ENCODE measurements at regions not wholly inside any gene's neighbourhood (a gene's known extent, or its start where the extent isn't known, plus 50 kb on each side); places are given as distances from the start of the nearest gene placed in this dataset.

GRCh38 chr5:45110399-45110798 lies 301.7 kb downstream of the MRPS30 start:
- no peak overlapping the region for H3K4me3 Mint-ChIP-seq (ENCODE audit: unreplicated experiment)
- no peak overlapping the region for H3K27ac Mint-ChIP-seq (ENCODE audit: unreplicated experiment)
- Histone ChIP-seq H3K9me3 (ENCODE audit: insufficient read depth, low read depth, low read length) (no peaks in the 10 kb centered on the region), H4K20me1 (ENCODE audit: insufficient read depth, low read length) (no peaks in the 10 kb centered on the region), H3K27me3 (ENCODE audit: insufficient read depth, low read length) (no peaks in the 10 kb centered on the region), H3K79me2 (ENCODE audit: insufficient read depth, low read length) (no peaks in the 10 kb centered on the region), H3K9ac (ENCODE audit: low read length) (no peak overlapping the region), H2AFZ (ENCODE audit: low read depth, low read length) (no peak overlapping the region), H3K4me1 (ENCODE audit: insufficient read depth, low read length) (no peaks in the 10 kb centered on the region), H3K27ac (ENCODE audit: low read depth, low read length) (no peak overlapping the region), H3K4me2 (ENCODE audit: low read length) (no peak overlapping the region), H3K4me3 (ENCODE audit: insufficient read depth, low read depth, low read length) (no peak overlapping the region), H3K36me3 (ENCODE audit: insufficient read depth, low read length) (no peaks in the 10 kb centered on the region)
- H3K27me3 Mint-ChIP-seq (ENCODE audit: low read depth, unreplicated experiment), result peaks cover 4% of the 10 kb centered on the region
- DNase-seq (ENCODE audit: low read depth), result no peak
- no peak for FAIRE-seq
- TF ChIP-seq EZH2 (IDR thresholded peaks at IDR 0.05; ENCODE audit: insufficient read depth, low read length) (no peak), CTCF (IDR thresholded peaks at IDR 0.05; ENCODE audit: insufficient read depth, low read depth, low read length) (no peak)
- H3K4me1 Mint-ChIP-seq (ENCODE audit: low read depth, unreplicated experiment), result peaks cover 16% of the 10 kb centered on the region
- no peaks in the 10 kb centered on the region for H3K36me3 Mint-ChIP-seq (ENCODE audit: low read depth, unreplicated experiment)
- no peaks in the 10 kb centered on the region for H3K9me3 Mint-ChIP-seq (ENCODE audit: unreplicated experiment)

GRCh38 chr5:45113726-45114125 lies 305.0 kb downstream of the MRPS30 start:
- Mint-ChIP-seq H3K4me3 (ENCODE audit: unreplicated experiment) (no peak overlapping the region), H3K27me3 (ENCODE audit: low read depth, unreplicated experiment) (peaks cover 4% of the 10 kb centered on the region), H3K27ac (ENCODE audit: unreplicated experiment) (no peak overlapping the region), H3K4me1 (ENCODE audit: low read depth, unreplicated experiment) (peaks cover 16% of the 10 kb centered on the region), H3K9me3 (ENCODE audit: unreplicated experiment) (peaks cover 5% of the 10 kb centered on the region), H3K36me3 (ENCODE audit: low read depth, unreplicated experiment) (no peaks in the 10 kb centered on the region)
- no peaks in the 10 kb centered on the region for H3K36me3 ChIP-seq (ENCODE audit: insufficient read depth, low read length)
- H3K4me3 ChIP-seq (ENCODE audit: insufficient read depth, low read depth, low read length), result no peak overlapping the region
- no peak overlapping the region for H2AFZ ChIP-seq (ENCODE audit: low read depth, low read length)
- H4K20me1 ChIP-seq (ENCODE audit: insufficient read depth, low read length), result no peaks in the 10 kb centered on the region
- no peaks in the 10 kb centered on the region for H3K4me1 ChIP-seq (ENCODE audit: insufficient read depth, low read length)
- peaks cover 3% of the 10 kb centered on the region for H3K9me3 ChIP-seq (ENCODE audit: insufficient read depth, low read depth, low read length)
- no peak overlapping the region for H3K9ac ChIP-seq (ENCODE audit: low read length)
- H3K4me2 ChIP-seq (ENCODE audit: low read length), result no peak overlapping the region
- H3K27me3 ChIP-seq (ENCODE audit: insufficient read depth, low read length), result no peaks in the 10 kb centered on the region
- TF ChIP-seq EZH2 (IDR thresholded peaks at IDR 0.05; ENCODE audit: insufficient read depth, low read length) (no peak), CTCF (IDR thresholded peaks at IDR 0.05; ENCODE audit: insufficient read depth, low read depth, low read length) (no peak)
- H3K79me2 ChIP-seq (ENCODE audit: insufficient read depth, low read length), result no peaks in the 10 kb centered on the region
- H3K27ac ChIP-seq (ENCODE audit: low read depth, low read length), result no peak overlapping the region
- no peak for FAIRE-seq
- DNase-seq (ENCODE audit: low read depth), result no peak

- FAIRE-seq (no peak), DNase-seq (ENCODE audit: low read depth) (no peak)
- Mint-ChIP-seq H3K4me1 (ENCODE audit: low read depth, unreplicated experiment) (no peaks in the 10 kb centered on the region), H3K27ac (ENCODE audit: unreplicated experiment) (no peak overlapping the region), H3K27me3 (ENCODE audit: low read depth, unreplicated experiment) (no peaks in the 10 kb centered on the region), H3K9me3 (ENCODE audit: unreplicated experiment) (no peaks in the 10 kb centered on the region), H3K4me3 (ENCODE audit: unreplicated experiment) (no peak overlapping the region), H3K36me3 (ENCODE audit: low read depth, unreplicated experiment) (no peaks in the 10 kb centered on the region)
- Histone ChIP-seq H3K4me1 (ENCODE audit: insufficient read depth, low read length) (no peaks in the 10 kb centered on the region), H2AFZ (ENCODE audit: low read depth, low read length) (no peak overlapping the region), H3K27me3 (ENCODE audit: insufficient read depth, low read length) (no peaks in the 10 kb centered on the region), H3K79me2 (ENCODE audit: insufficient read depth, low read length) (no peaks in the 10 kb centered on the region), H3K4me3 (ENCODE audit: insufficient read depth, low read depth, low read length) (no peak overlapping the region), H3K9ac (ENCODE audit: low read length) (no peak overlapping the region), H3K27ac (ENCODE audit: low read depth, low read length) (no peak overlapping the region), H3K9me3 (ENCODE audit: insufficient read depth, low read depth, low read length) (no peaks in the 10 kb centered on the region), H3K36me3 (ENCODE audit: insufficient read depth, low read length) (no peaks in the 10 kb centered on the region), H3K4me2 (ENCODE audit: low read length) (no peak overlapping the region), H4K20me1 (ENCODE audit: insufficient read depth, low read length) (no peaks in the 10 kb centered on the region)
- TF ChIP-seq CTCF (IDR thresholded peaks at IDR 0.05; ENCODE audit: insufficient read depth, low read depth, low read length), result no peak
- no peak for TF ChIP-seq EZH2 (IDR thresholded peaks at IDR 0.05; ENCODE audit: insufficient read depth, low read length)
Observed at GRCh38 chr5:45132972-45133371, 324.2 kb downstream of the MRPS30 start.

All from astrocyte (in vitro differentiated cells and primary cell).